SK-N-SH (cell line): ENCODE measurements at regions not wholly inside any gene's neighbourhood (a gene's known extent, or its start where the extent isn't known, plus 50 kb on each side); places are given as distances from the start of the nearest gene placed in this dataset.

Experiments
- CTCF ChIA-PET: fragments of 300-600, 350-600 bp; formaldehyde crosslinking; extraction: SDS; loops from one replicate; lab custom pipeline; 2021; lab: Yijun Ruan, JAX
- POLR2A ChIA-PET: fragments of 350-600 bp; sonication (Branson Sonifier 250); formaldehyde crosslinking; extraction: SDS; loops from one replicate; lab custom pipeline; 2020; ENCODE audit warnings: antibody characterized with exemption, inconsistent platforms; lab: Yijun Ruan, JAX
- DNase-seq: peaks from one replicate; pipeline ENCODE4 v3.0.0; 2012
- H2AFZ ChIP-seq: fragments of 200-600 bp; sonication (generic); 2 replicates; pipeline ENCODE4 v1.8.1; 2016; ENCODE audit warnings: antibody characterized with exemption, mild to moderate bottlenecking, low read depth
- H3F3A ChIP-seq: fragments of 200-600 bp; sonication (generic); replicated peaks from 2 replicates; pipeline ENCODE3; 2016; ENCODE audit warnings: antibody characterized with exemption, mild to moderate bottlenecking; ENCODE audit not compliant: insufficient read depth
- H3K27ac ChIP-seq, 2 experiments: fragments of 200-500 bp in 1 of 2; fragments of 200-600 bp in 1 of 2; sonication (Bioruptor generic) in 1 of 2; sonication (generic), shearing (Covaris generic) in 1 of 2; 2 replicates each; pipeline versions ENCODE4 v1.5.1 to v1.6.1; 2014 to 2016; ENCODE audit warnings: low read depth in 2 of 2, inconsistent platforms in 1 of 2, low read length in 1 of 2, mild to moderate bottlenecking in 1 of 2, mixed read lengths in 1 of 2
- H3K27me3 ChIP-seq: fragments of 200-600 bp; sonication (generic), shearing (Covaris generic); 2 replicates; pipeline ENCODE4 v1.6.1; 2016; ENCODE audit warnings: mixed run types; ENCODE audit not compliant: insufficient read depth
- H3K36me3 ChIP-seq, 2 experiments: fragments of 200-500 bp in 1 of 2; fragments of 200-600 bp in 1 of 2; sonication (Bioruptor generic) in 1 of 2; sonication (generic) in 1 of 2; replicated peaks in 1 of 2; 2 replicates each; pipeline versions ENCODE3 to v1.5.1; 2014 to 2016; ENCODE audit warnings: low read length in 1 of 2, mild to moderate bottlenecking in 1 of 2; ENCODE audit not compliant: insufficient read depth in 2 of 2, control insufficient read depth in 1 of 2
- H3K4me1 ChIP-seq, 2 experiments: fragments of 200-500 bp in 1 of 2; fragments of 200-600 bp in 1 of 2; sonication (Bioruptor generic) in 1 of 2; sonication (generic), shearing (Covaris generic) in 1 of 2; 2 replicates each; pipeline versions ENCODE4 v1.5.1 to v1.6.1; 2014 to 2016; ENCODE audit warnings: low read depth in 1 of 2, low read length in 1 of 2, mixed run types in 1 of 2; ENCODE audit not compliant: insufficient read depth in 2 of 2, control insufficient read depth in 1 of 2
- H3K4me2 ChIP-seq: fragments of 200-600 bp; sonication (generic), shearing (Covaris generic); 2 replicates; pipeline ENCODE4 v1.6.1; 2017; ENCODE audit warnings: mixed run types
- H3K4me3 ChIP-seq, 2 experiments: fragments of 200-500 bp in 1 of 2; fragments of 200-600 bp in 1 of 2; sonication (Bioruptor generic) in 1 of 2; sonication (generic), shearing (Covaris generic) in 1 of 2; 2 replicates each; pipeline versions ENCODE4 v1.5.1 to v1.8.1; 2014 to 2016; ENCODE audit warnings: low read depth in 2 of 2, inconsistent platforms in 1 of 2, low read length in 1 of 2, mild to moderate bottlenecking in 1 of 2, mixed read lengths in 1 of 2, moderate library complexity in 1 of 2
- H3K79me2 ChIP-seq: fragments of 200-600 bp; sonication (generic); 2 replicates; pipeline ENCODE4 v1.8.1; 2017; ENCODE audit warnings: mild to moderate bottlenecking; ENCODE audit not compliant: insufficient read depth
- H3K9ac ChIP-seq: fragments of 200-600 bp; sonication (generic); 2 replicates; pipeline ENCODE4 v1.6.1; 2017; ENCODE audit warnings: mixed run types
- H3K9me2 ChIP-seq: fragments of 200-600 bp; sonication (generic); 2 replicates; pipeline ENCODE4 v1.6.1; 2017; ENCODE audit warnings: mixed run types
- H3K9me3 ChIP-seq: fragments of 200-600 bp; sonication (generic); 2 replicates; pipeline ENCODE4 v1.6.1; 2017; ENCODE audit warnings: mixed run types, mild to moderate bottlenecking, moderate library complexity
- H4K20me1 ChIP-seq: fragments of 200-600 bp; sonication (generic); 2 replicates; pipeline ENCODE4 v1.6.1; 2017; ENCODE audit warnings: mild to moderate bottlenecking, mixed run types; ENCODE audit not compliant: insufficient read depth
- GATA2 ChIP-seq: sonication (generic); formaldehyde crosslinking; IDR thresholded peaks from 2 replicates; pipeline ENCODE4 v1.5.0; 2020; ENCODE audit warnings: mild to moderate bottlenecking, missing genetic modification reagents
- POLR2AphosphoS5 ChIP-seq: IDR thresholded peaks from 2 replicates; pipeline ENCODE4 v1.6.1; 2012; ENCODE audit warnings: low read depth, low read length
- RAD21 ChIP-seq: IDR thresholded peaks from 2 replicates; pipeline ENCODE4 v1.6.1; 2012; ENCODE audit warnings: mild to moderate bottlenecking, low read length
- TEAD4 ChIP-seq: IDR thresholded peaks from 2 replicates; pipeline ENCODE4 v1.4.0; 2012; ENCODE audit warnings: mild to moderate bottlenecking, borderline replicate concordance; ENCODE audit not compliant: insufficient read depth
- TF ChIP-seq, protein P1 (sequence below): IDR thresholded peaks from 2 replicates; pipeline ENCODE4 v1.4.0; 2012; ENCODE audit warnings: low read depth, borderline replicate concordance
- TF ChIP-seq, protein P2 (sequence below): IDR thresholded peaks from 2 replicates; pipeline ENCODE4 v1.6.1; 2012; ENCODE audit warnings: mild to moderate bottlenecking, low read depth, low read length, moderate library complexity
- TF ChIP-seq, protein P3 (sequence below): fragments of 150-350 bp; IDR thresholded peaks from 2 replicates; pipeline ENCODE4 v1.6.1; 2016; ENCODE audit warnings: mild to moderate bottlenecking, low read depth, low read length
- TF ChIP-seq, protein P4 (sequence below): fragments of 150-350 bp; IDR thresholded peaks from 2 replicates; pipeline ENCODE4 v1.6.1; 2017; ENCODE audit warnings: antibody characterized with exemption, low read length, low read depth, borderline replicate concordance

DNA sequence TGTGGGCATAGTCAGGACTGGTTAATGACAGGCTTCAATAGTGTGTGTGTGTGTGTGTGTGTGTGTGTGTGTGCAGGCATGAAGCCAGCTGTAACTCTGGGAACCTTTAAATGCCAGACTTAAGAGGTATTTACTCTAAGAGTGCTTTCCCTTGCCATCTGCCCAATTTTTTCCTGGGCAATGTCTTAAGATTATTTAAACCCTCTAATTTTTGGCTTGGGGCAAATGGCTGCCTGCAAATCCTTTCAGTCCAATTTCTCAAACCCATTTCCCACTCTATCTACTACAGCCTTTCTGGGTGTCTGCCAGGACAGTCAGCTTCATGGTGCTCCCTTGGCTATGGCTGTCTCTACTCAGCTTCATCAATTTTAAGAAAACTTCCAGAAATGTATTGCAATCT lies 62.6 kb upstream of the C1GALT1 start:
- no peaks in the 10 kb centered on the region for H3K4me1 ChIP-seq
- no peaks in the 10 kb centered on the region for H3F3A ChIP-seq
- H3K9ac ChIP-seq = no peak overlapping the region
- no peak overlapping the region for H3K4me2 ChIP-seq
- H4K20me1 ChIP-seq = no peaks in the 10 kb centered on the region
- POLR2A ChIA-PET = no interaction called here
- no peaks in the 10 kb centered on the region for H3K36me3 ChIP-seq
- no peak for TF ChIP-seq GATA2 (CRISPR knock-in tag)
- TF ChIP-seq, protein P1, sequence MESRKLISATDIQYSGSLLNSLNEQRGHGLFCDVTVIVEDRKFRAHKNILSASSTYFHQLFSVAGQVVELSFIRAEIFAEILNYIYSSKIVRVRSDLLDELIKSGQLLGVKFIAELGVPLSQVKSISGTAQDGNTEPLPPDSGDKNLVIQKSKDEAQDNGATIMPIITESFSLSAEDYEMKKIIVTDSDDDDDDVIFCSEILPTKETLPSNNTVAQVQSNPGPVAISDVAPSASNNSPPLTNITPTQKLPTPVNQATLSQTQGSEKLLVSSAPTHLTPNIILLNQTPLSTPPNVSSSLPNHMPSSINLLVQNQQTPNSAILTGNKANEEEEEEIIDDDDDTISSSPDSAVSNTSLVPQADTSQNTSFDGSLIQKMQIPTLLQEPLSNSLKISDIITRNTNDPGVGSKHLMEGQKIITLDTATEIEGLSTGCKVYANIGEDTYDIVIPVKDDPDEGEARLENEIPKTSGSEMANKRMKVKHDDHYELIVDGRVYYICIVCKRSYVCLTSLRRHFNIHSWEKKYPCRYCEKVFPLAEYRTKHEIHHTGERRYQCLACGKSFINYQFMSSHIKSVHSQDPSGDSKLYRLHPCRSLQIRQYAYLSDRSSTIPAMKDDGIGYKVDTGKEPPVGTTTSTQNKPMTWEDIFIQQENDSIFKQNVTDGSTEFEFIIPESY = no peak
- TF ChIP-seq RAD21 = no peak
- TF ChIP-seq, protein P2, sequence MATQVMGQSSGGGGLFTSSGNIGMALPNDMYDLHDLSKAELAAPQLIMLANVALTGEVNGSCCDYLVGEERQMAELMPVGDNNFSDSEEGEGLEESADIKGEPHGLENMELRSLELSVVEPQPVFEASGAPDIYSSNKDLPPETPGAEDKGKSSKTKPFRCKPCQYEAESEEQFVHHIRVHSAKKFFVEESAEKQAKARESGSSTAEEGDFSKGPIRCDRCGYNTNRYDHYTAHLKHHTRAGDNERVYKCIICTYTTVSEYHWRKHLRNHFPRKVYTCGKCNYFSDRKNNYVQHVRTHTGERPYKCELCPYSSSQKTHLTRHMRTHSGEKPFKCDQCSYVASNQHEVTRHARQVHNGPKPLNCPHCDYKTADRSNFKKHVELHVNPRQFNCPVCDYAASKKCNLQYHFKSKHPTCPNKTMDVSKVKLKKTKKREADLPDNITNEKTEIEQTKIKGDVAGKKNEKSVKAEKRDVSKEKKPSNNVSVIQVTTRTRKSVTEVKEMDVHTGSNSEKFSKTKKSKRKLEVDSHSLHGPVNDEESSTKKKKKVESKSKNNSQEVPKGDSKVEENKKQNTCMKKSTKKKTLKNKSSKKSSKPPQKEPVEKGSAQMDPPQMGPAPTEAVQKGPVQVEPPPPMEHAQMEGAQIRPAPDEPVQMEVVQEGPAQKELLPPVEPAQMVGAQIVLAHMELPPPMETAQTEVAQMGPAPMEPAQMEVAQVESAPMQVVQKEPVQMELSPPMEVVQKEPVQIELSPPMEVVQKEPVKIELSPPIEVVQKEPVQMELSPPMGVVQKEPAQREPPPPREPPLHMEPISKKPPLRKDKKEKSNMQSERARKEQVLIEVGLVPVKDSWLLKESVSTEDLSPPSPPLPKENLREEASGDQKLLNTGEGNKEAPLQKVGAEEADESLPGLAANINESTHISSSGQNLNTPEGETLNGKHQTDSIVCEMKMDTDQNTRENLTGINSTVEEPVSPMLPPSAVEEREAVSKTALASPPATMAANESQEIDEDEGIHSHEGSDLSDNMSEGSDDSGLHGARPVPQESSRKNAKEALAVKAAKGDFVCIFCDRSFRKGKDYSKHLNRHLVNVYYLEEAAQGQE = no peak
- no peak for TF ChIP-seq POLR2AphosphoS5
- no peak for TF ChIP-seq TEAD4
- TF ChIP-seq, protein P3, sequence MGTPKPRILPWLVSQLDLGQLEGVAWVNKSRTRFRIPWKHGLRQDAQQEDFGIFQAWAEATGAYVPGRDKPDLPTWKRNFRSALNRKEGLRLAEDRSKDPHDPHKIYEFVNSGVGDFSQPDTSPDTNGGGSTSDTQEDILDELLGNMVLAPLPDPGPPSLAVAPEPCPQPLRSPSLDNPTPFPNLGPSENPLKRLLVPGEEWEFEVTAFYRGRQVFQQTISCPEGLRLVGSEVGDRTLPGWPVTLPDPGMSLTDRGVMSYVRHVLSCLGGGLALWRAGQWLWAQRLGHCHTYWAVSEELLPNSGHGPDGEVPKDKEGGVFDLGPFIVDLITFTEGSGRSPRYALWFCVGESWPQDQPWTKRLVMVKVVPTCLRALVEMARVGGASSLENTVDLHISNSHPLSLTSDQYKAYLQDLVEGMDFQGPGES = no peak
- TF ChIP-seq, protein P4, sequence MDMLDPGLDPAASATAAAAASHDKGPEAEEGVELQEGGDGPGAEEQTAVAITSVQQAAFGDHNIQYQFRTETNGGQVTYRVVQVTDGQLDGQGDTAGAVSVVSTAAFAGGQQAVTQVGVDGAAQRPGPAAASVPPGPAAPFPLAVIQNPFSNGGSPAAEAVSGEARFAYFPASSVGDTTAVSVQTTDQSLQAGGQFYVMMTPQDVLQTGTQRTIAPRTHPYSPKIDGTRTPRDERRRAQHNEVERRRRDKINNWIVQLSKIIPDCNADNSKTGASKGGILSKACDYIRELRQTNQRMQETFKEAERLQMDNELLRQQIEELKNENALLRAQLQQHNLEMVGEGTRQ = no peak
- no peaks in the 10 kb centered on the region for H3K79me2 ChIP-seq
- no peak overlapping the region for H3K27ac ChIP-seq
- no peak for DNase-seq
- no peak overlapping the region for H2AFZ ChIP-seq
- no peaks in the 10 kb centered on the region for H3K9me3 ChIP-seq
- no peaks in the 10 kb centered on the region for H3K9me2 ChIP-seq
- CTCF ChIA-PET = interaction anchor here (0.7 to 5.9 kb wide), 5 partner anchors 9 to 632 kb away, joined by 3 to 40 read pairs (median 3); no protein-coding TSS in a partner anchor
- no peaks in the 10 kb centered on the region for H3K27me3 ChIP-seq
- no peak overlapping the region for H3K4me3 ChIP-seq
